PC-3 (cell line): ENCODE measurements at regions not wholly inside any gene's neighbourhood (a gene's known extent, or its start where the extent isn't known, plus 50 kb on each side); places are given as distances from the start of the nearest gene placed in this dataset.

Experiments used
- ATAC-seq: fragments of 200-7000 bp; cut with Tn5 transposase; 2 replicates; pipeline ENCODE4 v1.9.1; 2020; ENCODE audit warnings: mild to moderate bottlenecking, moderate library complexity
- BruUV-seq: library from RNA; stranded (reverse); fragments of 400-500 nt; replicated peaks from 2 replicates; lab custom pipeline; 2021; lab: Mats Ljungman, UMichigan
- CTCF ChIA-PET: fragments of 300-600 bp; sonication (Branson Sonifier 250); formaldehyde crosslinking; loops from one replicate; lab custom pipeline; 2022; ENCODE audit warnings: antibody characterized with exemption; lab: Charles Lee
- POLR2A ChIA-PET: fragments of 300-600 bp; sonication (Branson Sonifier 250); formaldehyde crosslinking; loops from one replicate; lab custom pipeline; 2022; ENCODE audit warnings: antibody characterized with exemption; ENCODE audit not compliant: unreplicated experiment; lab: Charles Lee
- DNase-seq: peaks from one replicate; pipeline ENCODE4 v3.0.0-alpha.2; 2015
- H2AFZ ChIP-seq: fragments of 300-600 bp; sonication (generic); 2 replicates; pipeline ENCODE4 v1.6.0; 2016; ENCODE audit warnings: antibody characterized with exemption, low read length
- H3F3A ChIP-seq: fragments of 300-600 bp; sonication (generic); one replicate; pipeline ENCODE4 v1.6.0; 2017; ENCODE audit warnings: antibody characterized with exemption, low read length, control low read depth, mild to moderate bottlenecking; ENCODE audit not compliant: unreplicated experiment
- H3K27ac ChIP-seq: fragments of 300-600 bp; sonication (generic); 2 replicates; pipeline ENCODE4 v1.5.1; 2016; ENCODE audit warnings: mild to moderate bottlenecking, low read length
- H3K27me3 ChIP-seq: fragments of 300-600 bp; sonication (generic); 2 replicates; pipeline ENCODE4 v1.6.1; 2016; ENCODE audit warnings: low read length, mixed read lengths
- H3K36me3 ChIP-seq: fragments of 300-600 bp; sonication (generic); 2 replicates; pipeline ENCODE4 v1.6.1; 2016; ENCODE audit warnings: low read depth, mixed run types, low read length, mixed read lengths
- H3K4me1 ChIP-seq: fragments of 300-600 bp; sonication (generic); 2 replicates; pipeline ENCODE4 v1.5.1; 2016; ENCODE audit warnings: low read length; ENCODE audit not compliant: insufficient read depth
- H3K4me2 ChIP-seq: fragments of 300-600 bp; sonication (generic); 2 replicates; pipeline ENCODE4 v1.6.0; 2016; ENCODE audit warnings: low read length
- H3K4me3 ChIP-seq: fragments of 300-600 bp; sonication (generic); 2 replicates; pipeline ENCODE4 v1.5.1; 2016; ENCODE audit warnings: mild to moderate bottlenecking, low read length, mixed read lengths
- H3K79me2 ChIP-seq: fragments of 300-600 bp; sonication (generic); 2 replicates; pipeline ENCODE4 v1.6.1; 2017; ENCODE audit warnings: low read length, mixed read lengths
- H3K9ac ChIP-seq: fragments of 300-600 bp; sonication (generic); 2 replicates; pipeline ENCODE4 v1.6.0; 2016; ENCODE audit warnings: mild to moderate bottlenecking, low read length
- H3K9me2 ChIP-seq: fragments of 300-600 bp; sonication (generic); replicated peaks from 2 replicates; pipeline ENCODE4 v1.6.1; 2016; ENCODE audit warnings: mixed run types, low read length, mixed read lengths
- H3K9me3 ChIP-seq: fragments of 300-600 bp; sonication (generic); 2 replicates; pipeline ENCODE4 v1.6.1; 2016; ENCODE audit warnings: low read length, mixed read lengths
- H4K20me1 ChIP-seq: fragments of 300-600 bp; sonication (generic); 2 replicates; pipeline ENCODE4 v1.6.1; 2016; ENCODE audit warnings: low read length, mixed read lengths
- CTCF ChIP-seq: fragments of 300-600 bp; sonication (generic); conservative IDR thresholded peaks from 2 replicates; pipeline ENCODE4 v1.5.1; 2017; ENCODE audit warnings: antibody characterized with exemption, low read depth, mild to moderate bottlenecking, low read length
- EZH2 ChIP-seq: fragments of 300-600 bp; sonication (generic); IDR thresholded peaks from one replicate; pipeline ENCODE4 v1.6.1; 2017; ENCODE audit warnings: antibody characterized with exemption, mild to moderate bottlenecking, low read length; ENCODE audit not compliant: unreplicated experiment
- EZH2phosphoT487 ChIP-seq: fragments of 300-600 bp; sonication (generic); IDR thresholded peaks from 2 replicates; pipeline ENCODE4 v1.6.1; 2018; ENCODE audit warnings: mild to moderate bottlenecking, antibody characterized with exemption, low read length, borderline replicate concordance
- intact Hi-C: fragments of 100-400 bp; cut with micrococcal nuclease; formaldehyde crosslinking; loops from 2 replicates; pipeline ENCODE4 v1.9.0; 2023

- no peaks in the 10 kb centered on the region for H3K9me2 ChIP-seq
- H4K20me1 ChIP-seq = no peaks in the 10 kb centered on the region
- peaks cover 18% of the 10 kb centered on the region for H3K27me3 ChIP-seq
- H3K36me3 ChIP-seq = no peaks in the 10 kb centered on the region
- no peaks in the 10 kb centered on the region for H3K9me3 ChIP-seq
- no peak overlapping the region for H3K4me2 ChIP-seq
- no TSS peak for BruUV-seq
- no peaks in the 10 kb centered on the region for H3K79me2 ChIP-seq
- DNase-seq (no peak), ATAC-seq (no peak)
- H3K27ac ChIP-seq = no peak overlapping the region
- intact Hi-C loops = no loop called here
- no peaks in the 10 kb centered on the region for H3F3A ChIP-seq
- CTCF ChIA-PET = no interaction called here
- TF ChIP-seq EZH2 (no peak), EZH2phosphoT487 (no peak)
- POLR2A ChIA-PET = no interaction called here
- H3K4me1 ChIP-seq = no peaks in the 10 kb centered on the region
- H3K4me3 ChIP-seq = no peak overlapping the region
- no peak overlapping the region for H3K9ac ChIP-seq
- H2AFZ ChIP-seq = no peak overlapping the region
Measured at GRCh38 chr2:10966056-10966455, 54.3 kb downstream of the KCNF1 start.

DNA sequence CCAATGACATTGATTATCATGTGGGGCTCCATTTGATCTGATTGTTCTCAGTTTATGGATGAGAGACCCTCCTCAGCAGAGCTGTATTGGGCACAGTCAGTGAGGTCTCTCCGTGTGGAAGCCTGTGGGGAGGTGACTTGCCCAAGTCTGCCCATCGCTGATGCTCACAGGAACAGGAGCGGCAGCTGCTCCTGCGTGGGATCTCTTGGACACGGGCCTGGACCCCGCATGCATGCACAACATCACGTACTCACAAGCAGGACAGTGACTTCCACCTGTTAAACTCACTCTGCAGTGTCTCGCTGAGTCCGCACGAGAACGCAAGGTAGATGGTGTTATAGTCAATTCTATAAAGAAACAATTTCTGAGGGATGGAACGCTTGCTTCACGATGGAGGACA lies 55.0 kb downstream of the KCNF1 start:
- CTCF ChIA-PET = no interaction called here

DNA sequence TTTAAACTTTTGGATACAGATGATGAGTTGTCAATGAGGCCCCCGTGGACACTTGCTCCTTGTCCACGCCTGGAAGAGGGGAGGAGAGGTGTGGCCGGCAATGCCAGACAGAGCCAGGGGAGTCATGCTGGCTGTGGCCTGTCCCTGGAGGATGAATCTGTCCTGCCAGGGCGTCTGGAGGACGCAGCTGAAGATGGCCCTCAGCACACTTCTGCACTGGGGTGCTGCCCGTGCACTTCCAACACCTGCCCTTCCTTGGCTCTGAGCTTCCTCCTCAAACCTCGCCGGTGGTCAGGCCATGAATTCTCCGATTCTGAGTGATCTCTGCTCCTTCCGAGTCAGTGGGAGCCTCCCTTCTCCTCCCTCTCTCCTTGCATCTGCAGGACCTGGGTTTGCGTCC lies 56.4 kb downstream of the KCNF1 start:
- peaks cover 18% of the 10 kb centered on the region for H3K27me3 ChIP-seq
- TF ChIP-seq EZH2 = no peak
- TF ChIP-seq EZH2phosphoT487 = no peak
- no peak for TF ChIP-seq CTCF
- H3K9ac ChIP-seq = no peak overlapping the region
- no peak overlapping the region for H3K4me2 ChIP-seq
- H3K9me3 ChIP-seq = no peaks in the 10 kb centered on the region
- DNase-seq (no peak), ATAC-seq (no peak)
- no peaks in the 10 kb centered on the region for H3K36me3 ChIP-seq
- intact Hi-C loops = no loop called here
- no peak overlapping the region for H3K4me3 ChIP-seq
- H3K9me2 ChIP-seq = no peaks in the 10 kb centered on the region
- no peaks in the 10 kb centered on the region for H3K79me2 ChIP-seq
- H3K4me1 ChIP-seq = no peaks in the 10 kb centered on the region
- ChIA-PET POLR2A (no interaction called here), CTCF (no interaction called here)
- no peaks in the 10 kb centered on the region for H3F3A ChIP-seq
- no peak overlapping the region for H2AFZ ChIP-seq
- no peak overlapping the region for H3K27ac ChIP-seq
- no TSS peak for BruUV-seq
- H4K20me1 ChIP-seq = no peaks in the 10 kb centered on the region

More for the DNA sequence above, 55.0 kb downstream of the KCNF1 start:
- Histone ChIP-seq H3K79me2 (no peaks in the 10 kb centered on the region), H2AFZ (no peak overlapping the region), H3F3A (no peaks in the 10 kb centered on the region), H3K4me1 (no peaks in the 10 kb centered on the region), H3K9me3 (no peaks in the 10 kb centered on the region), H3K9me2 (no peaks in the 10 kb centered on the region), H3K36me3 (no peaks in the 10 kb centered on the region), H4K20me1 (no peaks in the 10 kb centered on the region), H3K9ac (no peak overlapping the region), H3K27me3 (peaks cover 18% of the 10 kb centered on the region), H3K4me3 (no peak overlapping the region), H3K27ac (no peak overlapping the region), H3K4me2 (no peak overlapping the region)
- TF ChIP-seq EZH2 = no peak
- TF ChIP-seq CTCF = no peak
- no peak for TF ChIP-seq EZH2phosphoT487
- ATAC-seq = no peak
- no TSS peak for BruUV-seq
- intact Hi-C loops = no loop called here
- DNase-seq = no peak
- POLR2A ChIA-PET = no interaction called here
